ENCODE measurements at regions not wholly inside any gene's neighbourhood (a gene's known extent, or its start where the extent isn't known, plus 50 kb on each side); places are given as distances from the start of the nearest gene placed in this dataset.
"Not testable (repeated sequence)": the region's sequence is repeated elsewhere in the genome, so short reads cannot be mapped to it uniquely, and the experiment has no call there.

DNA sequence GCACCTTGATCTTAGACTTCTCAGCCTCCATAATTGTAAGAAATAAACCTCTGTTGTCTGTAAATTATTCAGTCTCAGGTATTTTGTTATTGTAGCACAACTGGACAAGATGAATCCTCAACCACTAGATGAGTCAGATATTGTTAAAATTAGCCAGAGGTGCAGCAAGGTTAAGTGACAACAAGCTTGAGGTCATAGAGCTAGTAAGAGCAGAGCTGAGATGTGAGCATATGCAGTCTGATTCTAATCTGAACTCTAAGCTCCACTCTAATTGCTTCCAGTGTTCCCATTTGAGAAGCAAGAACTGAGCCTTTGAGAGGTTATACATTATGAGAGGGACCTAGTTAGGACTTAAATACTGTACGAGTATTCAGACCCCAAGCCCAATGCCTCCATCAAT is 93.1 kb downstream of the FZD1 start:
- DNase-seq: no peak

DNA sequence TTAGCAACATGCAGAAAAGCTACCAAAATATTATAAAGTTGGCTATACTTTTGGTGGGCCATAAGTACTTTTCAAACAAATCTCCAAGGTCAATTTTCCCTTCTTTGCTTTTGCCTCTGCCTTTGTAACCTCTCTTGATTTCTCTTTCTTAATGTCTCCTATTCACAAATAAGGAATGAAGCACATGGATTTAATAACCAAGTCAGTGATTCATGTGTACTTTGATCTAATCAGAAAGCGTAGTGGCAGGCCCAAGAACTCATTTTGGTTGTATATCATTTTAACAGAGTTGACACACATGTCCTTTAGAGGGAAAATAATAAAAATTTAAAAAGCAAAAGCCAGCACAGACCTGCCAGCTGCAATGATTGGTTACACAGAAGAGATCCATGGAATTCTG is 93.7 kb downstream of the FZD1 start:
- DNase-seq: no peak

DNA sequence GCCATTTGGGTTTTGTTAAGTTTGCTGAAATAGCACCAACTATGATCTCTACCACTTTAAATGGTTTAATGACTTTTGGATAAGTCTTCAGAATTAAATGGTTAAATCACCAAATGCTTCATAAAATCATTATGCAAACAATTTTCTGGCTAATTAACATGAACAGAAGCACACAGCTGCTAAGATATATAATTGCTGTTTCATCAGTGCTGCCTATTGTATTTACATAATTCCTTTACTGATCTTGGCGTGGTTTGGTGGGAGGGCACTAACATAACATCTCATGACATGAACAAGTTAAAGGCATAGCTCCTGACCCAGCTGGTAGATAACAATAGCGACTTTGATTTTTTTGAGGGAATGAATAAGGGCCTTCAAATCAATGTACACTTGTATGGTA is 94.1 kb downstream of the FZD1 start:
- no peak for DNase-seq

DNA sequence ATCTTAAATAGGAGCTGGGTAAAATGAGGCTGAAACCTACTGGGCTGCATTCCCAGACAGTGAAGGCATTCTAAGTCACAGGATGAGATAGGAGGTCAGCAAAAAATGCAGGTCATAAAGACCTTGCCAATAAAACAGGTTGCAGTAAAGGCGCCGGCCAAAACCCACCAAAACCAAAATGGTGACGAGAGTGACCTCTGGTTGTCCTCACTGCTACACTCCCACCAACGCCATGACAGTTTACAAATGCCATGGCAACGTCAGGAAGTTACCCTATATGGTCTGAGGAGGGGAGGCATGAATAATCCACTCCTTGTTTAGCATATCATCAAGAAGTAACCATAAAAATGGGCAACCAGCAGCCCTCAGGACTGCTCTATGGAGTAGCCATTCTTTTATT is 100.9 kb downstream of the FZD1 start:
- not testable (repeated sequence) for DNase-seq

DNA sequence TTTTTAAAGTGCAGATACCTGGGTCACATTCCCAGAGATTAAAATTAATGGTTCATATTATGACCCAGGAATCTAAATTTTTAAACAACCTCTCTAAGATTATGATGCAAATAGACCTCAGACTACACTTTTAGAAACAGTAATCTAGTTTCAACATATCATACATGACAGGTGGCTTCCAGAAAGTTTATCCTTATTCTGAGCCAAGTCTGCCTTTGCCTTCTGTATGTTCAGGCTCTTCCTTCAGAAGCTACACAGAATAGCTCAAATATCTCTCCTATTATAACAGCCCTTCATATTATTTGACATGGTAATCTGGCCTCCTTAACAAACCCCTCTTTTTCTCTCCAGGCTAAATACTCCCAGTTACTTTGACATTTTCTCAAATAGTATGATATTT is 101.9 kb downstream of the FZD1 start:
- DNase-seq: no peak

DNA sequence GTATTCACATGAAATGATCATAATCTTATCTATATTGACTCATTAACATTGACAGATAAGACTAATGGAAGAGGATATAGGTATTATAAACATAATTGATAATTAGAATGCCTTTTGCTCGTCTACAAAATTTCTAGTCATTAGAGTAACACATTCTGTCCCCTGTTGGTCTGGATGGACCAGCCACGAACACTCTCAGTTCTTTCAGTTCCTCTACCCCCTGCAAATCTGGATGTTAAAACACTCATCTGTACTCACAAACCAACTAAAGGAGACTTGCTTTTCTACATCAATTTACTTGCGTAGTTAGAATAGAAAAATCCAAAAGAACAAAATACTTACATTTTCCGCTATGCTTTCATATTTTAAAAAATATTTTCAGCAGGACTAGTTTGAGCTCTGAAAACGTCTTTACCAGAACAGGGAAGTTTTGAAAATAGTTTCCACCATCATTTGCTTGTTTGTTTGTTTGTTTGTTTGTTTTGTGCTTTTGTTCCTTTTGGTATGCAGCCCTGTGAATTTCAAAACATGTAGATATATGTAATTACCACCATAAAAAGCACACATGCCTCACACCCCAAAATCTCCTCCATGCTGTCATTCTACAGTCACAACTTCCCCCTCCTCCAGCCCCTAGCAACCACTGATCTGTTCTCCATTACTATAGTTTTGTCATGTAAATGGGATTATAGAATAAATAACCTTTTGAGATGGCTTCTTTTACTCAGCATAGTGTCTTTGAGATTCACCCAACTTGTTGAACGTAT is 103.8 kb downstream of the FZD1 start:
- no peak for DNase-seq

DNA sequence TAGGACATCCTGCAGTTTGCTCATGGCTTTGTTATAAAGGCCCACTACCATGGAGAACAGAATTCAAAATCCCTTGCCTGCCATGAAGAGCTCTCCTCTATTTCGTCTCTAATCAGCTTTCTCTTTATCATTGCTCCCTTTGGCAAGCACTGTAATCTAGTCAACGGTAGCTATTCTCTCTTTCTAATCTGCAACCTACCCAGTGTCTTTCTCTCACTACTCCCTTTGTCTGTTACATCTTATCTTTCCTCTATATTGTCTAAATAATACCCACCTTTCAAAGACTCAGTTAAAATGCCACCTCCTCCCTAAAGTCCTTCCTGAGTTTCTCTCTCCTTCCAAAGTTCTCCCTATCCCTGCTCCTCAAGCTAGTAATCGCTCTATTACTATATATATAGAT is 108.1 kb downstream of the FZD1 start:
- no peak for DNase-seq

DNA sequence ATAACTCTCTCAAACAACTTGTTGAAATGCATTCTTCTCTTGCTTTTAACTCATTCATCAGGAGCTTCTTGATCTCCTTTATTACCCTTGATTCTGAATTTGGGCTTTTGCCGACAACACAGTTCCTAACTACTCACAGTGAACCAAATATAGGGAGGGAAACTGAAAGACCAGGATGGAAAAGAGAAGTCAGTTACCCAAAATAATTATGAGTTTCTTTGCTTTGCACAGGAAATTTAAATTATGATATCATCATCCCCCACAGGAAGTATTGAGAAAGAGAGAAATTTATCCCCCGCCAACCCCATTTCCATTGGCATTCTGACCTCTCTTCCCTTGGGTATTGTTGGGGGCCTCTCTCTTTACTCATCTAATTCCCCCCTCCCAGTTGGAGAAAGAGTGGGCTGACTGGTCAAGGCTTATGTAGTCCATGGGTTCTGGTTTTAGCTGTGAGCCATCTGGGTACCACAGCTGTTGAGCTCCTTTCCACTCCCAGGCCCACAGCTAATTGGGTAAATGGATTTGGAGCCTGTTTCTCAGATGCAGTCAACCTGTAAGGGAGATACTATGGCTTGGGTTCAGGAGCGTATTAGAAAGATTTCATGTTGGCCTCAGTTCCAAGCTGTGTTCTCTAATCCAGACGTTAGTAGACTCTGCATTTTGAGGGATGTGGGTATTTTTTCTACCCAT is 109.0 kb downstream of the FZD1 start:
- no peak for DNase-seq

DNA sequence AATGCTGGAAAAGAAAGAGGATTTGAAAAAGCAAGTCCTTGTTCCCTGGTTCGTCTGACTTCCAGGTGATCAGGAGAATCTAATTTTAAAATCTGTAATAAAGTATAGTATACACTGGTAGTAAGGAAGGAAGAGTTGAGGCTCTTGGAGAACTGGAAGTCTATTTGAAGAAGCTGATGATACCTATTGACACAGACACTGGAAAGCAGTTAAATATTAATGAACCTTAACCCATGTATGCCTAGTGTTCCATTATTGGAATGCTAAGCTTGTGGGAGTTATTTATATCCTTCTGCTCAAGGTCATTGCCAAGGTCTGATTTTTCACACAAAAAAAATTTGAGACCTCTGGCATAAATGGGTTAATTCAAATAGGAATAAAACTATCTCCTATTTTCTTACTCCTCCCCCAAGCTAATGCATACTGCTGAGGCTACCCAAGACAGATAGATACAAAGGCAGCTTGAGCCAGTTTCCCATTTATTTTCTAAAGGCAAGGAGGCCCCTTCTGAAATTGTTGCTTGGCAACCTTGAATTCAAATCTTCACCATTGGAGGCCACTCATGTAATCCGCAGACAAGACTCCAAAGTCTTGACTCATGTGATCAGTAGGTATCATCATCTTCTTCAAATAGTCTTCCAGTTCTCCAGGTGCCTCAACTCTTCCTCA is 110.2 kb downstream of the FZD1 start:
- DNase-seq: no peak

DNA sequence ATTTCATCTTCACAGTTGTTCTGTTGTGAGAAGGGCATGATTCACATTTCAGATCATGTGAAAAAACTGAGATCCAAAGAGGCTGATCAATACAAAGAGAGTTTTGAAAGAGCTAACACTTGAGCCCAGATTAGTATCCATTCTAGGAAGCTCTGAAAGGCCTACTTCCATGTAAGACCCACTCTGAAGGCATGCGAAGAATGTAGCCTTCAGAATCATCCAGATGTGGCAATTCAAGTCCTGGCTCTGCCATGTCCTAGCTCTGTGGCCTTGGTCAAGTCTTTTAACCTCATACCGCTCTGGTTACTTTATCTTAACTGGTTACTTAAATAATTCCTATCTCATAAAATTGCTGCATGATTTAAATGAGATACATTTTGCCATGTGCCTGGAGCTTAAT is 111.1 kb downstream of the FZD1 start:
- no peak for DNase-seq

DNA sequence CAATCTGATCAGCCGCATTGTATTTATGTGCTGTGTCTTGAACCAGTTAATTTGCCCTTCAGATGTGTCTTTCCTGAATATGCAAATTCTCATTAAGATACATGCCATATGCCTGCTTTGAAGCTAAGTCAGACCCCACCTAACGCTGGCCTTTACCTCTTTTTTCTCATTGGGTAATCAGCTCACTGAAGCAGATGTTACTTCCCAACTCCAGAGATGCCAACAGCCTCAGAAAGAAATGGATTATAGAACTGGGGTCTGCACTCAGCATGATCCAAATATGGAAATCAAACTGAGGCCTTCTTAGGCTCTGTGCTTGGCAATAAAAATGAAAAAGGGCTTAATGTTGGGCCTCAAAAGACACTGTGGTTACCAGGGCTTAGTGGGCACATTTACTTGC is 113.9 kb downstream of the FZD1 start:
- DNase-seq: no peak

DNA sequence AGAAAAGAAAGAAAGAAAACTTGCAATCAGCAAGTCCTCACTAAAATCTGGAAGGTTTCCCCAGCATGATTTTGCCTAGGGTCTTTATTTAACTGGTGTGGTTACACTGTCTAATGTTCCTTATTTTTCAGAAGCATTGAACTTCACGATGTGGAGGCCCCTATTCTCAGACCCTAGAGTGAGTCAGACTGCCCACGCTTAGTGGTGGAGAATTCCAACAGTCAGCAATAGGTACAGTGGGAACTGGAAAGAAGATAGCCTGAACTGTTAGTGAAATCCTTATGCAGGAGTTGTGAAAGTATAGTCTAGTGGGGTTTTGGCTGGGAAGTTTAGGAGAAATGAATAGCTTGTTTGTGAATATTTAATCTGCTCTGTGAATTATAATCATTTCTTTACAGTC is 115.0 kb downstream of the FZD1 start:
- no peak for DNase-seq

DNA sequence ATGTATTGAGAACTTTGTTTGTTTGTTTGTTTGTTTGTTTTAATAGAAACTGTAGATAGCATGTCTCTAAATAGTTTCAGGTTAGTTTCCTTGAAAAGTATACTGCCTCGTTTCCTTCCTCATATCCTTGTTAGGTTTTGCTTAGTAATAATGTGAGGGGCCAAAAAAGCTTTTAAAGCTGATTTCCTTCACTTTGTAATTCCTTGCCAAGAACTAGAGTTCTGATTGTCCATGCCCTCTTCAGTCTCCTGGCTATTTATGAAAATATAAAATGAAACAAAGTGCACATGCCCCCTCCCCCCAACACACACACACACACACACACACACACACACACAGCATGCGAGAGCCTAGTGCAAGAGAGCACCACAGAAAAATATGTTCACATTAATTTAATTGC is 115.8 kb downstream of the FZD1 start:
- DNase-seq: no peak

DNA sequence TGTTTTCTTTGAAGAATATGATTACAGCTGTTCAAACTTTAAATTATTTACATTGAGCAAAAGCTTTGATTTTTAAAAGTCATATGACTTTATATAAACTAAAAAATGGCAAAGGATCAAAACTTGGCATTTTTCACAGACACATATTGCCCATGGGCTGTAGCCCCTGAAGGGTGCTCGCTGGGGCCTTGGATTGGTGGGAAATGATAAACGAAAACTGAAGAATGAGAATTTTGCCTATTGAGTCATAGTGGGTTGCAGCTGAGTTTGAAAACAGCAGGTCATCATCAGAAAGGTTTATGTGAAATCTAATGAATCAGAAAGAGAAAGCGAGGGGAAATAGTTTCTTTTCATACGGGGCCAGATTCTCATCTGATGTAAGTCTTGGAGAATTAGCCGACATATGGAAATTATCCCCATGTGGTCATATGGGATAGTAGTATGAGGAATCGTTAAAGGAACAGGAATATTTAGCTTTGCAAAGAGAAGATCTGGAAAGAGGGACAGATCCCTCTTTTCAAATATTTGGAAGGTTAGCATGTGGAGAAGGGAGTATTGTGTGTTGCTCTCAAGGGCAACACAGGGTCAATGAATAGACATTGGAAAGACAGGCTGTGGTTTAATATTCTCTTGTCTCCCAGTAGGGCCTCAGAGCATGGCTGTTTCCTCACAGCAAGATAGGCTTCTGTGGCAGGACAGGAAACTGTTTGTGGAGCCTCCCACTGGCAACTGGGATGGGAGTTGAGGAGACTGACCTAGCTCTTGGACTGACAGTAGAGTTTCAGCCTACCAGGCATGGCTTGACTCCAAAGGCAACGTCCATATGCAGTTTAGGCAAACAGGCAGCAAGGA is 119.0 kb downstream of the FZD1 start:
- DNase-seq: peak in 1 of 2 experiments; percentile 44

DNA sequence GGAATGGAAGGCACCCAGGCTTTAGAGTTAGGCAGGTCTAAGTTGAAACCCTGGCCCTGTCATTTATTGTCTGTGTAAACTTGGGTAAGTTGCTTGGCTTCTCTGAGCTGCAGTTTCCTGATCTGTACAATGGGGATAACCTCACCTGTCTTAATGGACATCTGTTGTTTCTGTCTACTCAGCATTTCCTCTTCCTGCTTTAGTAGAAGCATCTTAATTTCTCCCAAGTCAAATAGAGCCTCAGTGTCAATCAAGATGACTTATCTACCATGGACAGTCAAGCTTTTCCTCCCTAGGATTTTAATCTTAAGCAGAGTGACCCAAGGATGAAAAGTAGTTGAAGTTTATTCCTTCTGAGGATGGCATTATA is 119.7 kb downstream of the FZD1 start:
- no peak for DNase-seq

DNA sequence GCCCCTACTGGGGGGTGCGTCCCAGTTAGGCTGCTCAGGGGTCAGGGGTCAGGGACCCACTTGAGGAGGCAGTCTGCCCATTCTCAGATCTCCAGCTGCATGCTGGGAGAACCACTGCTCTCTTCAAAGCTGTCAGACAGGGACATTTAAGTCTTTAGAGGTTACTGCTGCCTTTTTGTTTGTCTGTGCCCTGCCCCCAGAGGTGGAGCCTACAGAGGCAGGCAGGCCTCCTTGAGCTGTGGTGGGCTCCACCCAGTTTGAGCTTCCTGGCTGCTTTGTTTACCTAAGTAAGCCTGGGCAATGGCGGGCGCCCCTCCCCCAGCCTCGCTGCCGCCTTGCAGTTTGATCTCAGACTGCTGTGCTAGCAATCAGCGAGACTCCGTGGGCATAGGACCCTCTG is 130.5 kb downstream of the FZD1 start:
- DNase-seq: not testable (repeated sequence)

DNA sequence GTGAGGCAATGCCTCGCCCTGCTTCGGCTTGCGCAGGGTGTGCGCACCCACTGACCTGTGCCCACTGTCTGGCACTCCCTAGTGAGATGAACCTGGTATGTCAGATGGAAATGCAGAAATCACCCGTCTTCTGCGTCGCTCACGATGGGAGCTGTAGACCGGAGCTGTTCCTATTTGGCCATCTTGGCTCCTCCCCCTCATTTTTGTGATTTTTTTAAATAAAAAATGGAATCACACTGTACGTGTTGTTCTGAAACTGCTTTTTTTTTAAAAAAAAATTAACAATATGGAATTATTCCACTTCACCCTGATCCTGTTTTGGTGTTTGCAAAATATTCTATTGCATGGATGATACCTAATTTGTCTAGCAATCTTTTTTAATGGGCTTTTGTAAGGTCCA is 131.1 kb downstream of the FZD1 start:
- DNase-seq: not testable (repeated sequence)

DNA sequence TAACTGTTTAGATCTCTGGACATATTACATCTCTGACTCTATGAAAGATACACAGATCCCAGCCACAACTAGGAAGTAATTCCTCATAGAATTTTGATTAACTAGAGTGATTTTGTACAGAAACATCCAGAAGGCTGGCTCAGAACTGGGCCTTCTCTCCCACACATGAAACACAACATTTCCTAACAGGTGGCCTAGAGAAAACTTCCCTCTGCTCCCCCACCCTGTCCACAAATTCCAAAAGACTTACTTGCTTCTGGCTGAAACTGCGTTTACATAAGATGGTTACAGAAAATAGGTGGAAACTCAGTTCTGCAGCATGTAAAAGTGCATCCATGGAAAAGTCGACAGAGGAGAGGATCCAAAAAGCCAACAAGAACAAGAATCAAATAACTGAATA is 132.9 kb downstream of the FZD1 start:
- no peak for DNase-seq

DNA sequence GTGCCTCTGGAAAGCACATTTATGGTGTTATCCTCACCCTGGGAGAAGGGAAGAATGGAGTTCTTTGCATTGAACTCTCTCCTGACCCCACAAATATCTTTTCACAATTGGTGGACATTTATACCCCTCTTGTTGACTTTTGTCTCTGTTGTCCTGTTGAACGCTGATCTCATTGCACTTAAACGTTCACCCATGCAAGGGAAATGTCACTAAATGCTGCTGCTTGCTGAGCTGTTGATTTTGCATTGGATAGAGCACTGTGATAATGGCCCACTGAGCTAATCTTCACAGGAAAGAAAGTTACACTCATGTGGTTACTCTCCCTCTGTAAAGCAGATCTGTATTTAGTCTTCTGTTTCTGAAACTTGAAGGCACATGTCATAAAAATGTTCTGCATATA is 133.4 kb downstream of the FZD1 start:
- DNase-seq: no peak

DNA sequence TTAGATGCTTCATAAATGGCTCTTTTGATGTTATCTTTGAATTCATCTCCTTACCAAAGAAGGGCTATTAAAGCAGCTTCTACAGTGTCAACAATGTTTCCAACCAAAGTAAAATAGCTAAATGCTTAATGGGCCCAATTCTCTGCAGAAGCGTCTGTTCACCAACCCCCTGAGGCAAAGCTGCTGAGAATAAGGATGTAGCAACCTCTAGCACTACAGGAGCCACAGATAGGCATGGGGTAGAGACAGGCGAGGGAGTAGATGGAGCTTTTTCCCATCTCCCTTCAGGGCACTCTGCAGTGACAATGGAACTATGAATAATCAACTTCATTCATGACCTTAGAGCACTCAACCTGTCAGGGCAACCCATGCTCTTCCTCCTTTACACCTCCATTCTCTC is 134.1 kb downstream of the FZD1 start:
- no peak for DNase-seq

DNA sequence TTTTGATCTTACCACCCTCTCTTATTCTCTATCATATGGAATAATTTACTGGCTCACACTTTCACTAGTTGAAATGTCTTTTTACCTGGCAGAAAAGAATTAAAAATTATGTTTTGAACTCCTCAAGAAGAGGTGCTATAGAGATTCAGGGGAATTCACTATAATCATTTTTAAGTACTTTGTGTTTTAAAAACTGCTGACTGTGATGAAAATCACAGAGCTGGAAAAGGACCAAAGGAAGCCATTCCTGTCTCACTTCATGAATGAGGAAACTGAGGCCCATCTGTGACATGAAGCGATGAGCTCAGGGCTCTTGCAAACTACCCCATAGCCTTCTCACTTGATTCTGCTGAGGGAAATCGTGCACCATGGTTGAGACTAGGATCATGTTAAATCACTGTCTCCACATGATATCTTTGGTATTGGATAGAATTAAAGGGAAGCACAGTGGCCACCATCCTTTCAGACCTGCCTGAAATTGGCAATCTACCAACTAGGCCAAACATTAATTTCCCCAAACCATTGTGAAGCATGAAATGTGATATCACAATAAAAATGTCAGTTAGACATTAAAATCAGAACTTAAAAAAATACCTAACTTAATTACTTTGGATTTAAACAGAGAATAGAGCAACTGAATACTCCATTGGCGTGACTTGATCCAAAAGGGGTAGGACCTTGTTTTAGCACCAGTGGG is 141.0 kb downstream of the FZD1 start:
- DNase-seq: no peak

DNA sequence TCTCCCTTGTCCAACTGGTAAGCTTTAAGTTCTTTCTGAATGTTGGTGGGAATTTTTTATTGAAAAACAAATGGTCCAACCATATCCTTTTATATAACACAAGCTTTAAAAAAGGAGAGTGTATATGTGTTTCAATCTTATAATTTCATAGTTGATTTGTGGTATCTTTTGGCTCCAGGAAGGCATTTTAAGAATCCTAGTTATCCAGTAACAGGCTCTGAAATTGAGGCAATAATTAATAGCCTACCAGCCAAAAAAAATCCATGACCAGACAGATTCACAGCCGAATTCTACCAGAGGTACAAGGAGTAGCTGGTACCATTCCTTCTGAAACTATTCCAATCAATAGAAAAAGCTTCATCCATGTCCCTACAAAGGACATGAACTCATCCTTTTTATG is 141.6 kb downstream of the FZD1 start:
- DNase-seq: not testable (repeated sequence)

DNA sequence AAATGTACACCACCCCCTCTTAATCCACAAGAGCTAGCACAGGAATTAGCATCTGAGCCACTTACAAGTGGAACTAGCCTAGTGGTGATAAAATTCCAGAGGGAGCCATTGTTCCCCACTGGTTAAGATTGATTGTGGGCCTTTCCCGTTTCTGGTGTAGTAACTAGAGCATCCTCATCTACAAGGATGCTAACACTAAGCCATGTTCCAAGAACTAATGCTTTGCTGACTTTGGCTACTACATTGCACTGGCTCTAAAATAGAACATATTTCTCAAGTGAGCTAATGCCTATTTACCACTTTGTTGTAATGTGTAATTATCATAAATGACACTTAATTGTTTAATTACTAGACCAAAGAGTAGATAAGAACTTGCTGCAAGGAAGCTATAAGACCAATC is 143.7 kb downstream of the FZD1 start:
- DNase-seq: no peak
